K562 (cell line): ENCODE measurements at regions not wholly inside any gene's neighbourhood (a gene's known extent, or its start where the extent isn't known, plus 50 kb on each side); places are given as distances from the start of the nearest gene placed in this dataset.

Source experiments
- ATAC-seq: fragments of 200-7000 bp; cut with Tn5 transposase; 3 replicates; pipeline ENCODE4 v1.9.1; 2020; ENCODE audit warnings: moderate library complexity
- BruUV-seq: library from RNA; stranded (reverse); fragments of 400-500 nt; replicated peaks from 2 replicates; lab custom pipeline; 2021; lab: Mats Ljungman, UMichigan
- CTCF ChIA-PET: fragments of 300-600 bp; formaldehyde crosslinking; extraction: SDS; loops from one replicate; lab custom pipeline; 2021; ENCODE audit warnings: low intra/inter-chr PET ratio; lab: Yijun Ruan, JAX
- POLR2A ChIA-PET: fragments of 300-600, 350-650 bp; sonication (Branson Sonifier 250); formaldehyde crosslinking; extraction: SDS; loops from one replicate; lab custom pipeline; 2021; ENCODE audit warnings: antibody characterized with exemption, inconsistent platforms; lab: Yijun Ruan, JAX
- DNase-seq, 4 experiments: peaks; one replicate each; pipeline versions ENCODE4 v3.0.0 to v3.0.0-alpha.2; 2011 to 2018; ENCODE audit warnings: low spot score in 3 of 4, mixed read lengths in 3 of 4; ENCODE audit errors: extremely low read depth in 1 of 4
- FAIRE-seq: peaks from 2 replicates; lab custom pipeline; 2011; peaks lifted over from hg19 to GRCh38; lab: Jason Lieb, UNC
- H2AFZ ChIP-seq: 2 replicates; pipeline ENCODE4 v1.6.0; 2011; ENCODE audit warnings: low read depth, low read length, control low read depth, inconsistent platforms
- H3K27ac ChIP-seq: fragments of 200-600 bp; 3 replicates; pipeline ENCODE4 v1.8.0; 2011; ENCODE audit warnings: low read depth, mild to moderate bottlenecking, control low read depth, inconsistent platforms, low read length, moderate library complexity, mixed read lengths; ENCODE audit errors: extremely low read depth
- H3K27me3 ChIP-seq, 2 experiments: fragments of 300-600 bp in 1 of 2; 2 replicates in 1 of 2; 3 replicates in 1 of 2; pipeline versions ENCODE4 v1.6.0 to v1.8.0; 2011; ENCODE audit warnings: inconsistent platforms in 2 of 2, low read length in 2 of 2, mild to moderate bottlenecking in 1 of 2, mixed read lengths in 1 of 2, moderate library complexity in 1 of 2; ENCODE audit not compliant: control insufficient read depth in 2 of 2, insufficient read depth in 2 of 2
- H3K36me3 ChIP-seq: fragments of 300-600 bp; 3 replicates; pipeline ENCODE4 v1.8.0; 2011; ENCODE audit warnings: mild to moderate bottlenecking, low read length, inconsistent platforms; ENCODE audit not compliant: control insufficient read depth, insufficient read depth
- H3K4me1 ChIP-seq, 2 experiments: fragments of 200-600 bp in 1 of 2; replicated peaks in 1 of 2; 2 replicates in 1 of 2; 3 replicates in 1 of 2; pipeline versions ENCODE4 v1.5.1 to v1.8.0; 2011; ENCODE audit warnings: inconsistent platforms in 2 of 2, low read length in 2 of 2, mild to moderate bottlenecking in 1 of 2, mixed read lengths in 1 of 2, moderate library complexity in 1 of 2; ENCODE audit not compliant: control insufficient read depth in 2 of 2, insufficient read depth in 2 of 2
- H3K4me2 ChIP-seq: 2 replicates; pipeline ENCODE4 v1.6.1; 2011; ENCODE audit warnings: low read length, control low read depth, inconsistent platforms, mixed read lengths; ENCODE audit not compliant: insufficient read depth
- H3K4me3 ChIP-seq: fragments of 200-600 bp; sonication (generic), shearing (Covaris generic); 2 replicates; pipeline ENCODE4 v1.5.1; 2016; ENCODE audit warnings: control low read depth, inconsistent platforms
- H3K79me2 ChIP-seq: fragments of 200-600 bp; 3 replicates; pipeline ENCODE4 v1.8.0; 2011; ENCODE audit warnings: low read length, inconsistent platforms; ENCODE audit not compliant: control insufficient read depth, insufficient read depth
- H3K9ac ChIP-seq, 2 experiments: 2 replicates each; pipeline versions ENCODE4 v1.6.0 to v1.6.1; 2011; ENCODE audit warnings: low read depth in 2 of 2, low read length in 2 of 2, control low read depth in 1 of 2, inconsistent platforms in 1 of 2, mild to moderate bottlenecking in 1 of 2, mixed read lengths in 1 of 2; ENCODE audit not compliant: insufficient read depth in 1 of 2
- H3K9me1 ChIP-seq: one replicate; pipeline ENCODE4 v1.6.0; 2011; ENCODE audit warnings: inconsistent platforms, mild to moderate bottlenecking, low read length, moderate library complexity; ENCODE audit not compliant: control insufficient read depth, insufficient read depth
- H3K9me3 ChIP-seq: replicated peaks from 2 replicates; pipeline ENCODE4 v1.5.1; 2011; ENCODE audit warnings: low read depth, low read length, inconsistent platforms; ENCODE audit not compliant: control insufficient read depth, insufficient read depth
- H4K20me1 ChIP-seq: replicated peaks from 2 replicates; pipeline ENCODE4 v1.6.1; 2011; ENCODE audit warnings: low read length, inconsistent platforms, mixed read lengths; ENCODE audit not compliant: control insufficient read depth, insufficient read depth
- DEAF1 ChIP-seq: fragments of 450-650 bp; formaldehyde crosslinking; IDR thresholded peaks from 2 replicates; pipeline ENCODE4 v1.4.0; 2020; ENCODE audit warnings: mild to moderate bottlenecking, moderate library complexity
- RAD21 ChIP-seq, 2 experiments: fragments of 250-450 bp in 1 of 2; fragments of 450-650 bp in 1 of 2; sonication (Bioruptor Pico) in 1 of 2; formaldehyde crosslinking in 1 of 2; IDR thresholded peaks in 1 of 2; conservative IDR thresholded peaks in 1 of 2; 2 replicates each; pipeline versions ENCODE4 v1.4.0 to v1.8.0; 2020 to 2022; ENCODE audit warnings: mild to moderate bottlenecking in 2 of 2, moderate library complexity in 1 of 2
- ZNF282 ChIP-seq: sonication (generic); formaldehyde crosslinking; IDR thresholded peaks from 2 replicates; pipeline ENCODE4 v1.8.1; 2023; ENCODE audit warnings: missing genetic modification reagents
- WGBS: fragments of 100-300 bp; shearing (Covaris generic); methylation state at CpG from one replicate; pipeline ENCODE4 v1.1.6; 2016; ENCODE audit warnings: low coverage, mixed read lengths; ENCODE audit not compliant: insufficient coverage; ENCODE audit errors: missing lambda C conversion rate; 5-methylcytosine and 5-hydroxymethylcytosine counted together
- in situ Hi-C: fragments of 300-500 bp; cut with MboI; formaldehyde crosslinking; loops from 4 replicates; pipeline ENCODE4 v1.15.0; 2018; ENCODE audit warnings: inconsistent platforms, mixed read lengths
- intact Hi-C: fragments of 100-400 bp; cut with micrococcal nuclease; formaldehyde crosslinking; loops from 2 replicates; pipeline ENCODE4 v1.14.2; 2022
- TF ChIP-seq, protein P1 (sequence below), 3 experiments: IDR thresholded peaks in 2 of 3; conservative IDR thresholded peaks in 1 of 3; 2 replicates each; pipeline ENCODE4 v1.5.1; 2011 to 2012; ENCODE audit warnings: low read length in 3 of 3, mild to moderate bottlenecking in 3 of 3, control low read depth in 2 of 3, improper control_type of control experiment in 1 of 3, inconsistent platforms in 1 of 3, low read depth in 1 of 3, mixed read lengths in 1 of 3, moderate library complexity in 1 of 3; ENCODE audit not compliant: insufficient read depth in 2 of 3

DNA sequence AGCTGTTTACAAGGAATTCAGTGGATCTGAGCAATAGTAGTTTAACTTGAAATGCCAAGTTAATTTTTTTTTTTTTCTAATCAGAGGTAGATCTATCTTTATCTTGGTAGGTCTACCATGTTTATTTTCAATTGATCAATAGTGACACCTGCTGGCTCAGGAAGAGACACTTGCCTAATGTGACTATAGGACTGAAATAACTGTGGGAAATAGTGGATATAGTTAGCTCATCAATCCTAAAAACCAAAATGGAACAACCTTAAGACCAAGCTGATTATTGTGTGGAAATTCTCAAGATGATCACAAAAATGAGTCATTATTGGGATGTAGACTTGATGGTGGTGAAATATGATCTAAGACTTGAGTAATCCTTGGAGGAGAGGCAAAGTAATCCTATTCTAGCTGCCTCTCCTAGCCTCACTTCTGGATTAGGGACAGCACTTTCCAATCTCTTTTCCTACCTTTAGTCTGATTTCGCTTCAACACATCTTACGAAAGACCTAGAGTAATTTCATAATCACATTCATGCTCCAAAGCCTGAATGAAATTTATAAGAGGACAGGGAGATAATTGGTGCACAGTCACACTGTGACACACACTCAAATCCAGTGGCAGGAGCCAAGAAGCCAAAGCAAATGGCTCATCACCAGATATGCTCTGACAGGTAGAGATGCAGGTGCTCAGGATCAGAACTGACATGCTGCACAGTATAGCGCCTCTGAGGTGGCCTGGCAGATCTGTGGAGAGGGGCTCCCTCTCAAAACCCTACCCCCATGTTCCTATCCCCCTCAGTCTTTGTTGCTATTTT lies 156.3 kb downstream of the HMHB1 start:
- CTCF ChIA-PET, result interaction anchor here (0.5 to 0.6 kb wide), 2 partner anchors 39 to 215 kb away, joined by 3 read pairs; no protein-coding TSS in a partner anchor
- 0% methylated on average over 3 of the region's 3 CpGs for WGBS

More for the DNA sequence above, 156.3 kb downstream of the HMHB1 start:
- POLR2A ChIA-PET, result no interaction called here
- Histone ChIP-seq H3K4me3 (no peak overlapping the region), H3K27ac (no peak overlapping the region), H3K36me3 (no peaks in the 10 kb centered on the region), H3K9me3 (no peaks in the 10 kb centered on the region), H3K9ac (no peak overlapping the region), H3K4me2 (no peak overlapping the region), H3K79me2 (no peaks in the 10 kb centered on the region), H3K4me1 (no peaks in the 10 kb centered on the region), H3K27me3 (no peaks in the 10 kb centered on the region), H3K9me1 (no peaks in the 10 kb centered on the region), H4K20me1 (no peaks in the 10 kb centered on the region), H2AFZ (no peak overlapping the region)
- ATAC-seq (no peak), FAIRE-seq (no peak), DNase-seq (peak in 1 of 4 experiments; percentile 4)
- TF ChIP-seq RAD21 (CRISPR knock-in tag; conservative IDR thresholded peaks at IDR 0.05 in 1 of 2, IDR thresholded peaks at IDR 0.05 in 1 of 2) (peak; percentile 52 to 56), DEAF1 (CRISPR knock-in tag) (0 out of 2 replicates have a peak, but pooled peaks have one; percentile 11), ZNF282 (CRISPR knock-in tag) (no peak)
- TF ChIP-seq, protein P1, sequence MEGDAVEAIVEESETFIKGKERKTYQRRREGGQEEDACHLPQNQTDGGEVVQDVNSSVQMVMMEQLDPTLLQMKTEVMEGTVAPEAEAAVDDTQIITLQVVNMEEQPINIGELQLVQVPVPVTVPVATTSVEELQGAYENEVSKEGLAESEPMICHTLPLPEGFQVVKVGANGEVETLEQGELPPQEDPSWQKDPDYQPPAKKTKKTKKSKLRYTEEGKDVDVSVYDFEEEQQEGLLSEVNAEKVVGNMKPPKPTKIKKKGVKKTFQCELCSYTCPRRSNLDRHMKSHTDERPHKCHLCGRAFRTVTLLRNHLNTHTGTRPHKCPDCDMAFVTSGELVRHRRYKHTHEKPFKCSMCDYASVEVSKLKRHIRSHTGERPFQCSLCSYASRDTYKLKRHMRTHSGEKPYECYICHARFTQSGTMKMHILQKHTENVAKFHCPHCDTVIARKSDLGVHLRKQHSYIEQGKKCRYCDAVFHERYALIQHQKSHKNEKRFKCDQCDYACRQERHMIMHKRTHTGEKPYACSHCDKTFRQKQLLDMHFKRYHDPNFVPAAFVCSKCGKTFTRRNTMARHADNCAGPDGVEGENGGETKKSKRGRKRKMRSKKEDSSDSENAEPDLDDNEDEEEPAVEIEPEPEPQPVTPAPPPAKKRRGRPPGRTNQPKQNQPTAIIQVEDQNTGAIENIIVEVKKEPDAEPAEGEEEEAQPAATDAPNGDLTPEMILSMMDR (IDR thresholded peaks at IDR 0.05 in 2 of 3, conservative IDR thresholded peaks at IDR 0.05 in 1 of 3; ENCODE audit: insufficient read depth in 2 of 3, low read depth in 1 of 3, low read length in 3 of 3), result peak in 2 of 3 experiments; percentile 16 to 25; a peak in 1 of 6 replicates
- intact Hi-C loops (no loop called here), in situ Hi-C loops (no loop called here)
- BruUV-seq, result no TSS peak
